Embryonic facial prominence (tissue), 1 donor: ENCODE measurements at regions not wholly inside any gene's neighbourhood (a gene's known extent, or its start where the extent isn't known, plus 50 kb on each side); places are given as distances from the start of the nearest gene placed in this dataset.

Experiments
- DNase-seq: peaks from one replicate; pipeline ENCODE4 v3.0.0-alpha.2; 2016; ENCODE audit errors: extremely low spot score

DNA sequence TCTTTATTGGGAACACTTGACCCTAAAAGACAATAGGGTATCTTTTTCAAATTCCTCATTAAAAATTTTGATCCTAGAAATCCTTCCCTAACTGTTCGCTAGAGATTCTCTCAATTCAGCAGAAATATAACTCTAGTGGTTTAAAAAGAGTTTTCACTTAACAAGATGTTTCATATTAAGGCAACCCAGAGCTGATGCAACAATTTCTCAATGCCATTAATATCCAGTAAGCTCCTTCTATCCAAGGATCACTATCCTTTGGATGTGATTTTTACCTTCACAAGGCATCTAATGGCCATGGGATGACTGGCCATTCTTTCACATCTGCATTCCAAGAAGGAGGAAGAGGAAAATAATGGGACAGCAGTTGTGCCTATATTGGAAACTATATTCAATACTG lies 183.4 kb downstream of the ANKRD50 start:
- DNase-seq, result no peak

DNA sequence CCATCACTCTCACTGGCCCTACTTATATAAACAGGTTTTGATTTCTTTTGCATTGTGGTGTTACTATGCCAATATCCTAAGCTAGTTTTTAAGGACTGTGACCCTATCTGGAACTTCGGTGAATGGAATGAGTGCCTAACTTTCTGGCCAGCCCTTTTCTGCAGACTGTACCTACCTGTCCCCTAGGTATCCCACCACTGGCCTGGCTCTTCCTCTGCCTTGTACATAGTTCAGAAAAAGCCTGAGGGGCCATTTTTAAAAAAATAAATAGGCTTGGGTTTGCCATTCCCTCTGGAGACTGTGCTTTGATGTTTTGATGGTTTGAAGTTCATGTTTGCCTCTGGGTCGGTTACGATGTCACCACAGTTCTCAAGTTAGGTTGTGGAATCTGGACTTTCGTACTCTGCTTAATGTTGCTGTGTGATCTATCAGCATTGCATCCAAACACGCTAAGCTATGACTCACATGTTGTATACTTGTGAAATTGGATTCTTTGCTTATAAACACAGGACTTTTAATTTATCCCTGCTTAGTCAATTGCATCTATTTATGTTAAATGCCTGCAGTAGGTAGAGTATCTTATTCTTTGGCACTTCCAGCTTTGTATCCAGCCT lies 182.0 kb downstream of the ANKRD50 start:
- no peak for DNase-seq

DNA sequence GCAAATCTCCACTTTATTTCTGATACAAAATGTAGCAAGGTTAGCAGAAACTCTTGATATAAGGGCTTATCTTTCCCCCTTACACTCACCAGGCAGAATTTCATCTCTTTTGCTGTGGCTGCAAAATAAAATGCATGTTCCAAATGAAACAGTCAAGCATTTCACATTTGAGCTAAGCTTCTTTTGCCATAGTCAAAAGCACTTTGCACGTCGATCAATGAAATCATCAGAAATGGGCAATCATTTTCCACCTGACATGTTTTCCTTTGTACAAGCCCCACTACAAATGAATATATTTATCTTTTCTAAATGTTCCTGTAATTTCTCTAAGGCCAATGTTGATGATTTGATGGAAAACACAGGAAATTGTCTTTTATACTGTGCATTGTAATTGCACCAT lies 178.4 kb downstream of the ANKRD50 start:
- DNase-seq, result no peak

DNA sequence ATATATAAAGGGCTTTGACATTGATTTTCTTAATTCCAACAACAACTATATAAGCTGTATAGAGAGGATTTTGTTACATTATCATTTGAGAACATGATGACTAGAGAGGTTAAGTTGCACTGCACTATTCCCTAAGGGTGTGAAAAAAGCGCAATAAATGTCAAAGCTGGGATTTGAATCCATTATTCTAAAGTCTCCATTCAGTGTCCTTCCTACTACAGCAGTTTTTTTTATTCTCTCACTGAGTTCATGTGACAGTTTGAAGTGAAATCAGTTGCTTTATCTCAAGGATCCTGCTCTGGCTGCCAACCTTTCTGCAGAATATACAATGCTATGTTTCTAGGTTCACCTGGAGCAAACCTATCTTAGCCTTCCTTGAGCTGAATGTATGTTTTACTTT lies 177.5 kb downstream of the ANKRD50 start:
- DNase-seq, result no peak

DNA sequence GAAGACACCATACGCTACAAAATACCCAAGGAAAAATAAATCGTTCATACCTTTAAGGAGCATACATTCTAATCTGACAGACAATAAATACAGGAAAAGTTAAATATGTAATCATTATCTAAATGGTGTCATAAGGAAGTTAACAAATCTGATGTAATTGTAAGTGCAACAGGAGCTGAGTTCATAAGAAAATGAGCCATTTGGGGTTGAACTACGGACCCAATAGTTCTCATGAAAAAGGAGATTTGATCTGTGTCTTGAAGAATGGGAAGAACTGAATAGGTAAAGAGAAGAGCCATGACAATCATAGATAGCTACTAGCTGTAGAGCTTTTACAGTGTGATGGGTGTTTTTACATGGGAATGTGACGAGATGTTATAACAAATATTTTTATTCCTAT lies 175.6 kb downstream of the ANKRD50 start:
- no peak for DNase-seq

DNA sequence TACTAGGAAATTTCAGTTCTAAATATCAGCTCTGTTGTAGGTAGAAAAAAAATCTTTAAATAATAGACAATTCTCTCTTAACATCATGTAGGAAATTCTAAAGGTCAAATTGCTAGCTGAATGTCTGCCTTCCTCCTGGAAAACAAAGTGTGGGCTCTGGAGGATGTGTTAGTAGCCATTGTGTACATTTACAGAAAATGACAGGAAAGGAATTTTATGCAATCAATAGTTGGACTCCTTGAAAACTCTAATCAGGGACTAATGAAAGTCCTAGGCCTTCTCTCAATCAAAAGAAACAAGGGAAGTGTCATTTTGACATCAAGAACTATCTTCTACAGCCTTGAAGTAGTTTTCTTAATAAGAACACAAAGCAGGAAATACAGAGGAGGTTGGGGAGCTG lies 174.6 kb downstream of the ANKRD50 start:
- no peak for DNase-seq

DNA sequence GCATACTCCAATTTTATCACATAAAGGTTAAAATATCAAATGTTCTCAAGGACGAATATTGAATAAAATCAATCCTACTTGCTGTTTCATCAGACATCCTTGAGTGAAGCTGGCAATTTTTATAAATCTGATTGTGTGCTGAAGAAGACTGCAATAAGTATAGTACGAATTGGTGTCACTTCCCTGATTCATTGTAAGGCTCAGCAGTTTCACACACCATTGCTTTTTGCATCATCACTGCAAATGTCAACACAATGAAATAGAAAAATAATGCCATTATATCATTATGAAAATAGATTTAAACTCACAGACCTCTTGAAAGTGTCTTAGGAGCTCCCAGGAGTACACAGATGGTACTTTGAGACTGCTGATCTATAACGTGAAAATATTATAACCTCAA lies 172.5 kb downstream of the ANKRD50 start:
- no peak for DNase-seq

DNA sequence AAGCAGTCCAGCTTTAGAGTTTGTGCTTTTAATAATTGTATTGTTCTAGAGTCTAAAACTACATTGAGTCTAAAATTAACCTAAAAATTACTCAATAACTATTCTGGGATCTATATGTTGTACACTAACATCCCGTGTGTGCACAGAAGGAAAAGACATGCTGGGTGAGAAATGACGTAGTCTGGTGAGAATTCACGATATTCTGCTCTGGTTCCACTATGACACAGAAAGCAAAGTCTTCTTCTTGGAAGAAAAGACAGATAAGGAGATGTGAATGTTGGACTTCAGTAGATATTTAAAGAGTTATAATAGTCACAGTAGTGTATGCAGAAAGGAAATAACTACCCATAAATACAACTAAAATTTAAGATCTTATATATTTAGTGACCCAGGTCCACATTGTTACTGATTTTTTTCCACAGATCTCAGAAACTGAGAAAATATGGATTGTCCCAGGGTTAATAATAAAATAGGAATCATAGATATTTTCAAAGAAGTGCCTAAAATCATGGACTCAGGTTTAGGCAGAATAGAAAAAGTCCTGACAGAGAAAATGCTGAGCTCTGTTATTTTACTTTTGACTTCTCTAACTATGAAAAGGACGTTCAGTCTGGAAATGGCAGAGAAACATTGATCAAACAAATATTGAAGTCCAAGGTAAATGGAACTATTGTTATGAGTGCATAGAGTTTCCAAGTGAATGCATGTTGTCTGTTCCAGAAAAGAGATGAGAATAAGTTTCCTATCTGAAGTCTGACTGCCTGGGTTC lies 170.7 kb downstream of the ANKRD50 start:
- no peak for DNase-seq

DNA sequence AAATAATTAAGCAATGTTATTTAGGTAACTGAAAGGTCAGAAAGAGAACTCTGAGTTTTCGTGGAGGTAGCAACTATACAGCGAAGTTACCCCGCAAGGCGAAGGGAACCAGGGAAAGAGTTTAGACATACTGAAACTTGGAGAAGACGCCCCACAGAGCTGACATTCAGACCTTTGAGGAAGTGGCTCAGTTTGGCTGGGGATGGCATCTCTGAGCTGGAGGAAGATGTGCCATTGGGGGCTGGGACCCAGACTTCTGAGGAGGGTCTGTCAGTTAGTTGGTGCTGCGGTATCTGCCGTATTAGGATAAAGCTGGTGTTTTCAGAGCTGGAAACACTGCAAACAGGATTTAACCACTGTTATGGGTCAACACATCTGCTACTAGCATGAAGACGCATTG lies 156.6 kb downstream of the ANKRD50 start:
- DNase-seq, result no peak

DNA sequence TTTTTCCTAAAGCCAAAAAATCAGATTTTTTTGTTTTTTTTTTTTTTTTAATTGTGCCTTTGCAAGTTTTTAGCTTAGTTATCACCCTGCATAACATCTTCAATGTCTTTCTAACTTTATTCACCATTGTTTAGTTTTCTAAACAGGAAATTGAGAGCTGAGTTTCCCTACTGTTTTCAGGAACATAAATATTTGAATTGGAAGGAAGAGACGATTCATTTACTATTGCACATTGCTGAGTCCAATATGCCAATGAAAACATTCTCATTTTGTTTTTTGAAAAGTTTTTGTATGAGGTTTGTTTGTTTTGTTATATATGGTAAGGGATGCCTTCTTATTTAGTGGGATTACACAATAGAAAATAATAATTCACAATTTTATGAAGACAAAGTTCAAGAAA lies 148.4 kb downstream of the ANKRD50 start:
- no peak for DNase-seq

DNA sequence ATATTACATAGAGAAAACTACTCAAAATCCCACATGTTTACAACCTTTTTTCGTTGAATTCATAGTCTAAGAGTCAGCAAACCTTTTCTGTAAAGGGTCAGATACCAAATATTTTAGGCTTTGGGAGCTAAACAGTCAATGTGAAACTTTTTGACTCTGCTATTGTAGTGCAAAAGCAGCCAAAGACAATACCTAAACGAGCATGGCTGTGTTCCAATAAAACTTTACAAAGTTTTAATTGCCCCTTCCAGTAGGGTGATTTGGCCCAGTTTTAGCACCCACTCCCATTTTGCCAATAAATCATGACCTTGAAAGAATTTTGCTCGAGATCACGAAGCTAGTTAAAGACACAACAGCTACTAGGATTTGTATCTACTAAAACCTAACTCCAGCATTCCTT lies 147.2 kb downstream of the ANKRD50 start:
- no peak for DNase-seq

DNA sequence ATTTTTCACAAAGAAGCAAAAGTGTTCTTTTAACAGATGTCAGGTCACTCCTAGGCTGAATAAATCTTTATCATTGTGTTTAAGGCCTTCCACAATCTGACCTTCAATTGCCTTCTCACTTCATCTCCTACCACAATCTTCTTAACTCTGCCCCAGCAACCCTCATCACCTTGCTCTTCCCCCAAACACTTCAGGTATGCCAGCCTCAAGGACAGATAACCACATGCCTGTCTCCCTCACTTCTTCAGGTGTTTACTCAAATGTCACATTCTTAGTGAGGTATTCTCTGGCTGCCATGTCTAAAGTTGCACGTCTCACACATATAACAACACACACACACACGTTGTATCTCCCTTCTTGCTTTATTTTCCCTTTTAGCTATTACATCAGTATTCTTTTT lies 146.5 kb downstream of the ANKRD50 start:
- DNase-seq, result no peak

DNA sequence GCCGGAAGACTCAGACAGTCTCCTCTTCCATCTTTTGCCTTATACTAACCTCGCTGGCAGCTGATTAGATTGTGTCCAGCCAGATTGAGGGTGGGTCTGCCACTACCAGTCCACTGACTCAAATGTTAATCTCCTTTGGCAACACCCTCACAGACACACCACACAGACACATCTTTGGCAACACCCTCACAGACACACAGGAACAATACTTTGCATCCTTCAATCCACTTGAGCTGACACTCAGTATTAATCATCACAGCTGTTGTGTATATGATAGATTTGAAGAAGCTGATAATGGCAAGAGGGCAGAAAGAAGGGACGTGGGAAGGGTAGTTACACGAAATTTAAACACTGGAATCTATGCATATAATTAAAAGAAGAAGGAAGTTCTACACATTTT lies 139.5 kb downstream of the ANKRD50 start:
- no peak for DNase-seq

DNA sequence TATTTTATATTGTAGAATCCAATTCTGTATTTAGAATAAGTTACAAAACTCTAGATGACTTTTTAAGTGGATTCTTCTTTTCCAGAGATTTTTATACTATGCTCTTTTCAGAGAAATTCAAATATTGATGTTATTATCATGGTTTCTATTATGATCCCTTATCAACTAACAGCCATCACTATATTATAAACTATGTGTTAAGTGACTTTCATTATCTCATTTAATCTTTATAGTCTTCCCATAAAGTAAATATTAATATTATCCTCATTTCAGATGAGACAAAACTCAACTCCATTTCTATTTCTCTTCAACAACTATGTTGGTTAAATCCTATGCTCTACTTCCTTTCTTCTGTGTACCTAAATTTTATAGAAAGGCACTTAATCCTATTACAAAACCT lies 132.6 kb downstream of the ANKRD50 start:
- DNase-seq, result no peak

DNA sequence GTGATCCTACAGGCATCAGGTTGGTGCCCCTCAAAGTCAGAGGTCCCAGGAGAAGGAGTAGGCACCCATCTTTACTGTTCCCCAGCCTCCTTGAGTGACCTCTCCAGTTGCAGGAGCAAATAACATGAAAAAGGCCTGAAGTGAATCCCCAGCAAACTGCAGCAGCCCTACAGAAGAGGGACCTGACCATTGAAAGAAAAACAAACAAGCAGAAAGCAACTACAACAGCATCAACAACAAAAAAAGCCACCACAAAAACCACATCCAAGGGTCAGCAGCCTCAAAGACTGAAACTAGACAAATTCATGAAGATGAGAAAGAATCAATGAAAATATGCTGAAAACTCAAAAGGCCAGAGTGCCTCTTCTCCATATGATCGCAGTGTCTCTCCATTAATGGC lies 128.7 kb downstream of the ANKRD50 start:
- DNase-seq, result no peak

DNA sequence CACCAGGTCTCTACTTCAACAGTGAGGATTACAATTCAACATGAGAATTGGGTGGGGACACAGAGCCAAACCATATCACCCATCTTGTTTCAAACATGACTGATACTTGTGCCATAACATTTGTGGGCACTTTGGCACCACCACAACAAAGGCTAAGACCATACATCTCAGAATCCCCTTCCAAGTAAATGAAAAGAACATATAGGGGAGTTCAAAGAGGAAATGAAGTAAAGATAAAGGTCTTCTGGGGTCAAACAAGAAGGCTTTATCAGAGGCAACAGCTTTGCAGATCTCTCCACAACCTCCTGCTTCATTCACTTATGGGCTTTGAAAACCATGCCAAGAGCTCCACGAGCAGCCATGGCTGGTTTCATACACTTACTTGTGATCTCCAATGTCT lies 122.7 kb downstream of the ANKRD50 start:
- DNase-seq, result no peak

DNA sequence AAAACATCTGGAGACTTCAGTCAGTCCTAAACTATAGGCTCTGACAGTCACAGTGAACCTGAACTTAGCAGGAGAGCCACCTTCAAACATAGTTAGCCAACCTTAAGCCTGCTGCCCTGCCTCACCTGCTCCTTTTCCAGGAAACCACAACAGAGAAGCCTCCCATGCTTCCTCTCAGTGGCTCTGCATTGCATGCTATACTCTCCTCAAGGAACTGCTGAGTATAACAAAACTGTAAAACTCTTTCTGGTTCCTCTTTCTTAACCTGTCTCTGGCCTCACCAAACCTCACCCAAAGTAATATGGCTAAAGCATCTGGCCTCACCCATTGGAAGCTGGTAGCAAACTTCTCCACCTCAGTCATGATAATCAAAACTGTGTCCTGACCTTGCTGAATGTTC lies 122.1 kb downstream of the ANKRD50 start:
- DNase-seq, result no peak

DNA sequence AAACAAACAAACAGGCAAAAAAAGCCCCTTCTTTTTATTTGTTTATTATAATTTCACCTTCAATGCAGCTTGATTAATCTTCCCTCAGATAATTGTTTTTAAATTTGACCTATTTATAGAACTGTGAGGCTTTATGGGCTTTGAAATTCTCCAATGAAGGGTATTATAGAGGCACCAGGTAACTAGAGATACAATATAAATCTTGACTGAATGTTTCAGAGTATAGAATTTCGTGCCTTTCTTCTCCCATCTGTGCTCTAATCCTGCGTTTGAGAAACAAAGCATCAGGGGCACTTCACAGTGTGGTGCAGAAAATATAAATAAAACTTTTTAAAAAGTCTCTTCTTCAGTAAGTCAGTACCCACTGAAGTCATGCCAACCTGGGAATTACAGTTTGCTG lies 120.9 kb downstream of the ANKRD50 start:
- no peak for DNase-seq

DNA sequence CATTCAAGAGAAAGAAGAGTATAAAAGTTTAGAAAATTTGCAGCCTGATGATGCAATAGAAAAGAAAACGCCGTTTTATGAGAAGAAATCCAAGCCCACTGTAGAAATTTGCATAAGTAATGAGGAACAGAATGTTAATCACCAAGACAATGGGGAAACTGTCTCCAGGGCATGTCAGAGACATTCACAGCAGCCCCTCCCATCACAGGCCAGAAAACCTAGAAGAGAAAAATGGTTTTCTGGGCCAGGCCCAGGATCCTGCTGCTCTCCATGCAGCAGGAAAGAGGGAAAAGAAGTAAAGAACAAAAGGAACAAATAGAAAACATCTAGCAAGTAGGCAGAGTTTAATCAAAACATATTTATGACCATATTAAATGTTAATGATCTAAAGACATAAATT lies 119.0 kb downstream of the ANKRD50 start:
- DNase-seq, result no peak

DNA sequence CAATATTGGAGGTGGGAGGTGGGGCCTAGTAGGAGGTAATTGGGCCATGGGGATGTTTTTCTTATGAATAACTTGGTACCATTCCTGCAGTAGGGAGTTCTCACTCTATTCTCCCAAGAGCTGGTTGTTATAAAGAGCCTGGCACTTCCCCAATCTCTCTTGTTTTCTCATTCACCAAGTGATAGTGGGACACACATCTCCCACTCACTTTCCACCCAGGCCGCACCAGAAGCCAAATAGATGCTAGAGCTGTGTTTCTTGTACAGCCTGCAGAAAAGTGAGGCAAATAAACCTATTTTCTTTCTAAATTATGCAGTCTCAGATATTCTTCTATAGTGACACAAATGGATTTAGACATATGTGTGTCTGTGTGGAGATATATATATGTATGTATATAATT lies 117.6 kb downstream of the ANKRD50 start:
- DNase-seq, result no peak

DNA sequence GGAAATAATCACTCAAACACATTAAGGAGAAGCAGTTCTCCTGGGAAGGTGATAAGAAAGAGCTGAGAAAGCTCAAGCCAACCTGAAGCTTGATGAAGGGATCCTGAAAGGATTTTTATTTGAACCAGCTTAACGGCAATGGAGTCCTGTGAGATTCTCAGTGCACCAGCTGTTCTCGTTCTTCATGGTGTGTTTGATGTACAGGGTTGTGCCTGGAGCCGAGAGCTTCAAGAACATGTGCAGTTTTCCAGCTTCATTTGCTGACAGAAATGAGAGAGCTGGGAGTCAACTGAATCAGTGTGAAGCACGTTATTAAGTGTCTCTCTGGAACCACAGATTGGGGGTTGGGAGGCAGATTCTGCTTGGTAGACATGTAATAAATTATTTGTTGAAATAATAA lies 115.7 kb downstream of the ANKRD50 start:
- no peak for DNase-seq

DNA sequence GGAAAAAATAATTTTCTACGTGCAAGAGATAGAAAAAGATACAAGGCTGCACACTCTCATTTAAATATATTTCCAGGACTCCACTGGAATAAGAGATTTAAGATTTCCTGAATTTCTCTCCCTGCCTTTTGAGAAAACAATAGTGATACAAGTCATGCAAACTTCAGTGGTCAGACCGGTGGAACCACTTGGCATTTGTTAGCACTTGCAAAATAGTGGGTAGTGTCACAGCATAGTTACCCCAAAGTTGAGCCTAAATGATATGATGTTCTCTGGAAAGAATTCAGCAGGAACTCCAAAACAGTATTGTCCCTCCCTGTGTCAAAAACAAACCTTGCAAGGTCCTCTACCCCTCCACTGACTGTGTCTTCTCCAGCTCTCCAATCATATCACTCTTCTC lies 102.3 kb downstream of the ANKRD50 start:
- DNase-seq, result no peak
